Small intestine (tissue), 7 donors: ENCODE measurements at regions not wholly inside any gene's neighbourhood (a gene's known extent, or its start where the extent isn't known, plus 50 kb on each side); places are given as distances from the start of the nearest gene placed in this dataset.

Experiments
- DNase-seq, 2 donors: peaks; one replicate each; pipeline versions ENCODE4 v3.0.0 to v3.0.0-alpha.2; 2013
- FAIRE-seq: peaks from 2 replicates; lab custom pipeline; 2012; peaks lifted over from hg19 to GRCh38; lab: Jason Lieb, UNC
- H3K27ac ChIP-seq, 3 donors: one replicate each; pipeline ENCODE4 v1.5.1; 2013; ENCODE audit warnings: low read length in 2 of 3, mild to moderate bottlenecking in 2 of 3, control low read depth in 1 of 3, inconsistent platforms in 1 of 3, low read depth in 1 of 3, moderate library complexity in 1 of 3
- H3K27me3 ChIP-seq, 3 donors: one replicate each; pipeline ENCODE4 v1.6.1; 2013; ENCODE audit warnings: low read length in 3 of 3, inconsistent platforms in 1 of 3; ENCODE audit not compliant: control insufficient read depth in 3 of 3, insufficient read depth in 3 of 3
- H3K36me3 ChIP-seq, 3 donors: one replicate each; pipeline ENCODE4 v1.6.1; 2013; ENCODE audit warnings: low read length in 3 of 3, inconsistent platforms in 1 of 3, low read depth in 1 of 3, mild to moderate bottlenecking in 1 of 3, moderate library complexity in 1 of 3; ENCODE audit not compliant: control insufficient read depth in 3 of 3, insufficient read depth in 2 of 3
- H3K4me1 ChIP-seq, 3 donors: one replicate each; pipeline ENCODE4 v1.6.1; 2013; ENCODE audit warnings: low read length in 2 of 3, inconsistent platforms in 1 of 3, low read depth in 1 of 3, mild to moderate bottlenecking in 1 of 3, moderate library complexity in 1 of 3; ENCODE audit not compliant: control insufficient read depth in 3 of 3, insufficient read depth in 2 of 3
- H3K4me3 ChIP-seq, 3 donors: one replicate each; pipeline ENCODE4 v1.5.1; 2013; ENCODE audit warnings: low read length in 3 of 3, control low read depth in 1 of 3, inconsistent platforms in 1 of 3, low read depth in 1 of 3, mild to moderate bottlenecking in 1 of 3, moderate library complexity in 1 of 3
- H3K9me3 ChIP-seq, 2 donors: one replicate each; pipeline ENCODE4 v1.6.1; 2013; ENCODE audit warnings: low read depth in 1 of 2, low read length in 1 of 2; ENCODE audit not compliant: control insufficient read depth in 2 of 2, insufficient read depth in 1 of 2
- WGBS, 3 donors: extraction: QIAGEN DNeasy Blood & Tissue Kit; methylation state at CpG; one replicate each; pipeline ENCODE4 v1.1.7; 2013; 5-methylcytosine and 5-hydroxymethylcytosine counted together
- donor health status: healthy with polysubstance abuse.
- donor health status: control.
- donor health status: control.
- donor health status: Bipolar disorder and iron deficiency.
- donor health status: healthy.

GRCh38 chr2:144146876-144147275, 373.0 kb downstream of the ZEB2 start:
- no peaks in the 10 kb centered on the region for H3K36me3 ChIP-seq
- H3K9me3 ChIP-seq: no peaks in the 10 kb centered on the region
- no peaks in the 10 kb centered on the region for H3K4me1 ChIP-seq
- DNase-seq (no peak), FAIRE-seq (no peak)
- WGBS, 3 donors: 91 to 95% (median 93%) methylated on average over 2 of the region's 2 CpGs
- H3K4me3 ChIP-seq: no peak overlapping the region
- H3K27me3 ChIP-seq: no peaks in the 10 kb centered on the region
- no peak overlapping the region for H3K27ac ChIP-seq

- H3K27me3 ChIP-seq: no peaks in the 10 kb centered on the region
- WGBS, 3 donors: 42 to 61% (median 58%) methylated on average over 1 of the region's 1 CpG
- H3K36me3 ChIP-seq: no peaks in the 10 kb centered on the region
- no peak for DNase-seq
- no peak for FAIRE-seq
- H3K4me1 ChIP-seq: no peaks in the 10 kb centered on the region
- no peaks in the 10 kb centered on the region for H3K9me3 ChIP-seq
- no peak overlapping the region for H3K4me3 ChIP-seq
- H3K27ac ChIP-seq: no peak overlapping the region
Measured at GRCh38 chr2:144146076-144146475, 373.8 kb downstream of the ZEB2 start.

GRCh38 chr2:144143294-144144151, 376.4 kb downstream of the ZEB2 start:
- FAIRE-seq (no peak), DNase-seq (no peak)
- 80 to 86% (median 83%) methylated on average over 4 of the region's 4 CpGs for WGBS, 3 donors
- Histone ChIP-seq H3K4me1 (no peaks in the 10 kb centered on the region), H3K27me3 (no peaks in the 10 kb centered on the region), H3K9me3 (no peaks in the 10 kb centered on the region), H3K36me3 (no peaks in the 10 kb centered on the region), H3K4me3 (no peak overlapping the region), H3K27ac (no peak overlapping the region)

GRCh38 chr2:144140891-144141290, 379.0 kb downstream of the ZEB2 start:
- WGBS, 3 donors: 79 to 98% (median 90%) methylated on average over 3 of the region's 3 CpGs
- DNase-seq: no peak
- FAIRE-seq: no peak
- H3K9me3 ChIP-seq: no peaks in the 10 kb centered on the region
- no peaks in the 10 kb centered on the region for H3K4me1 ChIP-seq
- H3K36me3 ChIP-seq: no peaks in the 10 kb centered on the region
- H3K27me3 ChIP-seq: no peaks in the 10 kb centered on the region
- no peak overlapping the region for H3K27ac ChIP-seq
- H3K4me3 ChIP-seq: no peak overlapping the region

- Histone ChIP-seq H3K27ac (no peak overlapping the region), H3K27me3 (no peaks in the 10 kb centered on the region), H3K36me3 (no peaks in the 10 kb centered on the region), H3K4me3 (no peak overlapping the region), H3K9me3 (no peaks in the 10 kb centered on the region), H3K4me1 (no peaks in the 10 kb centered on the region)
- DNase-seq (no peak), FAIRE-seq (no peak)
- 87 to 91% (median 88%) methylated on average over 5 of the region's 5 CpGs for WGBS, 3 donors
Measured at GRCh38 chr2:144137705-144138428, 382.1 kb downstream of the ZEB2 start.

GRCh38 chr2:144137272-144137671, 382.6 kb downstream of the ZEB2 start:
- H3K9me3 ChIP-seq: no peaks in the 10 kb centered on the region
- DNase-seq: no peak
- no peak for FAIRE-seq
- H3K27me3 ChIP-seq: no peaks in the 10 kb centered on the region
- H3K27ac ChIP-seq: no peak overlapping the region
- H3K4me1 ChIP-seq: no peaks in the 10 kb centered on the region
- H3K4me3 ChIP-seq: no peak overlapping the region
- 89 to 93% (median 91%) methylated on average over 1 of the region's 1 CpG for WGBS, 3 donors
- H3K36me3 ChIP-seq: no peaks in the 10 kb centered on the region

- Histone ChIP-seq H3K27ac (no peak overlapping the region), H3K9me3 (no peaks in the 10 kb centered on the region), H3K4me1 (no peaks in the 10 kb centered on the region), H3K36me3 (no peaks in the 10 kb centered on the region), H3K27me3 (no peaks in the 10 kb centered on the region), H3K4me3 (no peak overlapping the region)
- DNase-seq: no peak
- no peak for FAIRE-seq
- 95 to 96% (median 96%) methylated on average over 4 of the region's 4 CpGs for WGBS, 3 donors
Measured at GRCh38 chr2:144136297-144137010, 383.5 kb downstream of the ZEB2 start.

GRCh38 chr2:144133936-144134665, 385.8 kb downstream of the ZEB2 start:
- no peak overlapping the region for H3K4me3 ChIP-seq
- H3K4me1 ChIP-seq: no peaks in the 10 kb centered on the region
- WGBS, 3 donors: 67 to 86% (median 85%) methylated on average over 7 of the region's 7 CpGs
- no peaks in the 10 kb centered on the region for H3K27me3 ChIP-seq
- no peak for DNase-seq
- FAIRE-seq: no peak
- no peak overlapping the region for H3K27ac ChIP-seq
- no peaks in the 10 kb centered on the region for H3K9me3 ChIP-seq
- H3K36me3 ChIP-seq: no peaks in the 10 kb centered on the region
